ENCODE measurements at regions not wholly inside any gene's neighbourhood (a gene's known extent, or its start where the extent isn't known, plus 50 kb on each side); places are given as distances from the start of the nearest gene placed in this dataset.

- TF ChIP-seq POLR2A (IDR thresholded peaks at IDR 0.05; ENCODE audit: low read length) (no peak), GATA1 (IDR thresholded peaks at IDR 0.05; ENCODE audit: low read depth, low read length) (no peak)
Measured at GRCh38 chr4:37146260-37146659, 98.3 kb upstream of the NWD2 start.
